ENCODE measurements at regions not wholly inside any gene's neighbourhood (a gene's known extent, or its start where the extent isn't known, plus 50 kb on each side); places are given as distances from the start of the nearest gene placed in this dataset.

DNA sequence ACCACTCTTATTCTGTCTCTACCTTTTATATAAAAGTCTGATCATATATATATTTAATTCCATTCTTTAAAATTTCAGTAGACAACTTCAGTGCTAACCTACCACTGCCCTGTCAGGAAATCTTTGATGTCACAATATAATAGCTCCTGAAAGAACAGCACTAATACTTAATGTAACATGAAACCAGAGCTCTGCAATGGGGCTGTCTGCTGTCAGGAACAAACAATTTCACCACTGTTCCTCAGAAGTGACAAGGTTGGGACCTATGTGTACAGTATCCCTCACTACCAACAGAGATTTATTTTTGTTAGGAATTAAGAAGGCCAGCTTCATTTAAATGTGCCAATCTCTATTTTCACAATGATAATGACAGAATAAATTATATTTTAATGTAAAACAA is 165.5 kb upstream of the C11orf58 start:
- H3K4me3 ChIP-seq (ENCODE audit: low read depth, low read length) = no peak overlapping the region
- TF ChIP-seq CTCF (conservative IDR thresholded peaks at IDR 0.05; ENCODE audit: low read depth, low read length) = no peak
- no peak for DNase-seq (ENCODE audit: low read depth)

DNA sequence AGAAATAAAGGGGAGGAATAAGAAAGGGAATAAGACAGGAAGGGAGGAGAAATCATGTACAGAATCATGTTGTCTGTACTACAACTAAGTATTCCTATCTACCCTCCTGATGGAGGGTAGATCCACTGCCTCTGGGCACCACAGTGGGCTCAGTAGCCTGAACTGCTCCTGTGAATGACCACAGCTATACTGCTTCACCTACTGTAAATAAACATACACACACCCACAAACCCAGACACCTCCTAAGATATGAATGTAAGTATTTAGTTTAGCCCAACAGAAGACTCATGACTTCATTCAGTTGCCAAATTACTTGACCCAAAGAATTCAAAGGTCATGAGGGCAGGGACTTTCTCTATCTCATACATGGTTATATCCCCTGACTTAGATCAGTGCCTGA is 177.3 kb upstream of the C11orf58 start:
- no peak overlapping the region for H3K4me3 ChIP-seq (ENCODE audit: low read depth, low read length)
- no peak for TF ChIP-seq CTCF (conservative IDR thresholded peaks at IDR 0.05; ENCODE audit: low read depth, low read length)
- DNase-seq (ENCODE audit: low read depth) = no peak

DNA sequence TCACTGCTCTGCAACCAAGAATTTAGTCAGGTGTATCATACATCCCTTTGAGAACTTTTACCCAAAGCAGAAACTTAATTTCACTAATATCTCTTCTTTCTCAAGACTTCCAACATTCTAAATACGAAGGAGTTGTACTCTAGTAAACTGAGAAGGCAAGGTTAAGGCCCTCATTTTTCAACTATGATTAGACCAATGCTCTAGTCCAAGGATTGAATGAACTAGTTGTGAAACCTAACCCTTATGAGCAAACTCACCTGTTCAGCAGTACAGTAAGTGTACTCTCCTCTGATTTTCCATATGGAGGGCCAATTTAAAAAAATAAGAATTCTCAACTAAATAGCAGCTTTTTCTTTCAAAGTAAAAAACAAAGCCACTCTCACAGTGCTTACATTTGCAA is 180.0 kb upstream of the C11orf58 start:
- H3K4me3 ChIP-seq (ENCODE audit: low read depth, low read length) = no peak overlapping the region
- TF ChIP-seq CTCF (conservative IDR thresholded peaks at IDR 0.05; ENCODE audit: low read depth, low read length) = no peak
- no peak for DNase-seq (ENCODE audit: low read depth)

- no peak for DNase-seq (ENCODE audit: low read depth)
- no peak for TF ChIP-seq CTCF (conservative IDR thresholded peaks at IDR 0.05; ENCODE audit: low read depth, low read length)
- H3K4me3 ChIP-seq (ENCODE audit: low read depth, low read length) = no peak overlapping the region
Observed at GRCh38 chr11:16555956-16556355, 182.5 kb upstream of the C11orf58 start.

DNA sequence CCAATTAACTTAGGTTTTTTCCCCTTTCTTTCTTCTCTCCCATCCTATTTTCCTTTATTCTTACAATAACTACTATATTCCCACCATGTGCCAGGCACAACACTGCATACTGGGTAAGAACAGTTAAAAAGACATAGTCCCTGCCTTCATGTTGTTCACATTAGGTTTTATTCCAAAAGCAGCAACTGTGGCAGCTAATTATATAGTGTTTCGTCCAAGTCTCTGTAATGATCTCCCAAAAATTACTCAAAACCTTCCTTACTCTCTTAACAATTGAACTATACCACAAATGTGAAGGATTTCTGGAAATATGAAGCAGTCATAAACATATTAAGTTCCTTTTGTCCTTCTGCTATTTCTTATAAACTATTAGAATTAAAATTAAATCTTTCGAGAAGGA is 184.1 kb upstream of the C11orf58 start:
- no peak for TF ChIP-seq CTCF (conservative IDR thresholded peaks at IDR 0.05; ENCODE audit: low read depth, low read length)
- H3K4me3 ChIP-seq (ENCODE audit: low read depth, low read length) = no peak overlapping the region
- no peak for DNase-seq (ENCODE audit: low read depth)

GRCh38 chr11:16547879-16548278 is 190.6 kb upstream of the C11orf58 start:
- no peak overlapping the region for H3K4me3 ChIP-seq (ENCODE audit: low read depth, low read length)
- no peak for TF ChIP-seq CTCF (conservative IDR thresholded peaks at IDR 0.05; ENCODE audit: low read depth, low read length)
- DNase-seq (ENCODE audit: low read depth) = no peak

GRCh38 chr11:16543642-16544041 is 187.3 kb upstream of the SOX6 start:
- no peak for TF ChIP-seq CTCF (conservative IDR thresholded peaks at IDR 0.05; ENCODE audit: low read depth, low read length)
- no peak for DNase-seq (ENCODE audit: low read depth)
- no peak overlapping the region for H3K4me3 ChIP-seq (ENCODE audit: low read depth, low read length)
